IPS-NIHi7 (cell line): ENCODE measurements at regions not wholly inside any gene's neighbourhood (a gene's known extent, or its start where the extent isn't known, plus 50 kb on each side); places are given as distances from the start of the nearest gene placed in this dataset.
"Not testable (repeated sequence)": the region's sequence is repeated elsewhere in the genome, so short reads cannot be mapped to it uniquely, and the experiment has no call there.

Source experiments
- DNase-seq: peaks from one replicate; pipeline ENCODE4 v3.0.0; 2012; ENCODE audit warnings: mixed read lengths; ENCODE audit errors: extremely low spot score

DNA sequence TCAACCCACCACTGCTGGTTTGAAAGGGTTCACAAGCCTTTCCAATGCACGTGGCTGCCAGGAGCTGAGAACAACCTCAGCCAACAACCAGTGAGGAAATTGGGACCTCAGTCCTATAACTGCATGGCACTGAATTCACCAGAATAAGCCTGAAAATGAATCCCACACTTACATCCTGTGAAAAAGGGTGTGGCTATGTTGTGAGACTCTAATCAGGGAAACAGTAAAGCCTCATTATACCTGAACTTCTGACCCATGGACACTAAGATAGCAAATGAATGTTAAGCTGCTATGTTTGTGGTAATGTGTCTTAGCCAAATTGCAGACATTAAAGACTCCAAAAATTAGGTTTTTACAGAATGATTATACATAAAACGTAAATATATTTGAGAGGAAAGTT, 515.8 kb downstream of the IRS1 start:
- DNase-seq = no peak

GRCh38 chr2:226282151-226282550, 517.5 kb downstream of the IRS1 start:
- no peak for DNase-seq

DNA sequence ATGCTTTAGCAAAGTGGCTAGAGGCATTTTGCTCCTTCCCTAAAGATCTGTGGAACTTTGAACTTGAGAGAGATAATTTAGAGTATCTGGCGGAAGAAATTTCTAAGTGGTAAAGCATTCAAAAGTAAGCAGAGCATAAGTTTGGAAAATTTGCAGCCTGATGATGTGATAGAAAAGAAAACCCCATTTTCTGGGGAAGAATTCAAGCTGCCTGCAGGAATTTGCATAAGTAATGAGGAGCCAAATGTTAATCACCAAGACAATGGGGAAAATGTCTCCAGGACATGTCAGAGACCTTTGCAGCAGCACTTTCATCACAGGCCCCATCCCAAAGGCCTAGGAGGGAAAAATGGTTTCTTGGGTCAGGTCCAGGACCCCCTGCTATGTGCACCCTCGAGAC, 519.5 kb downstream of the IRS1 start:
- DNase-seq = not testable (repeated sequence)

- DNase-seq = no peak
Observed at GRCh38 chr2:226275215-226275614, 524.4 kb downstream of the IRS1 start.

GRCh38 chr2:226274143-226274542, 525.5 kb downstream of the IRS1 start:
- DNase-seq = no peak

GRCh38 chr2:226273440-226273839, 526.2 kb downstream of the IRS1 start:
- DNase-seq = no peak

GRCh38 chr2:226272435-226272834, 527.2 kb downstream of the IRS1 start:
- DNase-seq = no peak

DNA sequence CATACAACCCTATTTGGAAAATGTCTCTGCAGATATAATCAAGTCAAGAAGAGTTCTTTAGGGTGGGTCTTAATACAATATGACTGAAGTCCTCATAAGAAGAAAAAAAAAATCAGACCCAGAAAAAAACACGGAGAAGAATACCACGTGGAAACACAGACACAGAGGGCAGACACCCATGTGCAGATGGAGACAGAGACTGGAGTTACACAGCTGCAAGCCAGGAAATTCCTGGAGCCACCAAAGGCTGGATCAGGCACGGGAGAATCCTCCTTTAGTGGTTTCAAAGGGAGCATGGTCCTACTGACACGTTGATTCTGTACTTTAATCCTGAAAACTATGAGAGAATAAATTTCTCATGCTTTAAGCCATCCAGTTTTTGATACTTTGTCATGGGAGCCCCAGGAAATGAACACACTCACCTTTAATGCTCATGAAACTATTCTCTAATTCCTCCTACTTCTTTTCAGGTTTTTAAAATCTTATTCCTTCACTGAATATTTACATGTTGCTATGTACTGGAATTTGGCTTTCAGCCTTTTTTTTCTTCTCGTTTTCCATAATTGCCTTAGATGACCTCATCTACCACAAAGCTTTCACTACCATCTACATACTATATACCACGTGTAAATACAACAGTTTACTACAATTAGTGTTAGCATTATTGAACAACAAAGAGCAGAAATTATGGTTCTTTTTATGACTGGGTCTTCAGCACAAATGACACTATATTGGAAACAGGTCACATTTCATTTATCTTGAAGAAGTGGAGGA, 529.1 kb downstream of the IRS1 start:
- DNase-seq = no peak

- DNase-seq = no peak
Observed at GRCh38 chr2:226267516-226268289, 531.9 kb downstream of the IRS1 start.

DNA sequence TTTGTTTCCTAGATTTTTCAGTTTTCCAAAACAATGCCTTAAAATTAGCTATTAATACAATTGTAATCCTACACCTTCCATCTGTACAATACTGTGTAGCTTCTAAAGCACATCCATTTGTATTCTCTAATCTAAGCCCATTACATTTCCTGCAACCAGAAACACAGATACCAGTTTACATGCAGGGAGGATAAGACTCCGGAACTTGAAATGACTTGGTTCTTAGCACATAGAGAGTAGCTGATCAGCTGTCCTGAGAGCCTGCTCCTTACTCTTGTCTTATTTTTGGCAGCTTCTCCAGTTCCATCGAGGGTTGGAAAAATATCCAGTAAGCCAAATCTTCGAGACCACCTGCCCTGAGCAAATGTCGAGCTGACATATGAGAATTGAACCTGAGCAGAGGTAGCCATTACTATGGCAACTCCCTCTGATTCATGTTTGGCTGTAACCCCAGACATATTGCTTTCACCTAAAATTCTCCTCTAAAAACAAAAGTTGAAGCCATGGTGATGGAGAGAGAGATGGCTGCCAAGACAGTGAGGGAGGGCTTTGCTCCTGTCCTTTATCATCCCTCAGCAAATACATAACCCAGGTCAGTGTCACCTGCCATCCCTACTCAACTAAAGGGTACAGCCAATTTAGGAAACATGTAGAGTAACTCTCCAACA, 542.8 kb downstream of the IRS1 start:
- no peak for DNase-seq

DNA sequence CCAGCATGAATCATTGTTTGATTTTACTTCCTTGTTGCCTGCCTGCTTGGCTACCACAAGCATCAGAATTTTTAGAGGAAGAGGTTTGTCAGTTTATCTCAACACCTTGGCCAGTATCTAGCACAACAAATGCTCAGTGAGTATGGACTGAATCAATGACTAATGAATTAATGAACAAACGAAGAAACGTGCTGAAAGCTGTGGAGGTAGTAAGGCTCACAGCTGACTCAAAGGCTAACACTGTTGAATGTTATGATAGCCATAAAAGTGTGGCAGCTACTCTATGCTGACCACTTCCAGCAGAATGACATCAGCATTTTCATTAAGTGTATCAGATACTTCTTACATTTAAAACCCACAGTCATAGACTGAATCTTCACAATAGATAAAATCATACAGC, 543.4 kb downstream of the IRS1 start:
- DNase-seq = no peak

DNA sequence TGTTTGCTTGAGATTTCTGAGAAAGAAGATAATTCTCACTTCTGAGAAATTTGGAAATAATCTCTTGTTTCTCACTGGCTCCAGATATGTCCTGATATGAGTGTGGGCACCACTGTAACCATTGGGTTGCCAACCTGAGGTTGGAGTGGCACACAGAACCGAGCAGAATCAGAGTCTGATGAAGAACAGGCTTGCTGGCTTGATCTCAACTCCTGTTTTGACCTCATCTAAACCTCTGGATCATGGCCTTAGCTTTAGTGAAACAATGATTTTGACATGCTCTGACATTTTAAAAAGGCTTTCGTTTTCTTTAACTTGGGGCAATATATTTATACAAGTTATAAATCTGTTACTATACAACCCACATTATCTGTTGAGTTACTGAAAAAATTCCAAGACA, 548.0 kb downstream of the IRS1 start:
- no peak for DNase-seq

GRCh38 chr2:226247289-226248275, 552.0 kb downstream of the IRS1 start:
- no peak for DNase-seq

DNA sequence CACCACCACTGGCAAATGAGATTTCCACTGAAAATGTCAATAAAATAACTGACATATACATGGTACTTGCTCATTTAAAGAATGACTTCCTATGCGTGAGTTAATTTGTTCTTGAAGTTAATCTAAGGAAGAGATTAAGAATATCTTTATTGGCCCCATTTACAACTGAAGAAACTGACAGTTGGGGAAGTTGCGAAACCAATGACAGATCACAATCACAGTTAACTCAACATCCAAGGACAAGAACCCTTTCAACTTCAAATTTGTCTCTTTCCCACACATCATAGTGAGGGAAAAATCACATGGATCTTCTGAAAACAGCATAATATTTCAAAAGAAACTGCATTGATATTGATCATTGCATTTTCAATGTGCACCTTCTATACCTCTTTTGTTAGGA, 565.4 kb downstream of the IRS1 start:
- no peak for DNase-seq

- DNase-seq = no peak
Observed at GRCh38 chr2:226233388-226233787, 566.2 kb downstream of the IRS1 start.

- DNase-seq = no peak
Observed at GRCh38 chr2:226228080-226228479, 571.5 kb downstream of the IRS1 start.

DNA sequence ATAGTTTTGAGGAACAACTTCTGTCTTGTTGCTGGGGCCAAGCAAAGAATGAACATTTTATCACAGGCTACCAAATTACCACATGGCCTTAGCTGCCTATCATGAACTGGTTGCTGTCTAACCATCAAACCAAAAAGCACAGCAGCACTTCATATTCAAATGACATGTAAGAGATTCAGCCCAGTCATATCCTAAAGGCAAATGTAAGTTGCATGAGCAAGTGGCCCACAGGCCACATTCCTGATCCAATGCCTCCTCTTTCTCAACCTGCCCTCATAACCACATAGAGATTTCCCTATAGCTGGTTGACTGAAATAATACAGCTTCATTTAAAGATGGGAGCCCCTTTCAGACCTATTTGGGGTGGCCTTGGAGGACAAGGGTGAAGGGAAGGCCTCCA, 572.3 kb downstream of the IRS1 start:
- no peak for DNase-seq

DNA sequence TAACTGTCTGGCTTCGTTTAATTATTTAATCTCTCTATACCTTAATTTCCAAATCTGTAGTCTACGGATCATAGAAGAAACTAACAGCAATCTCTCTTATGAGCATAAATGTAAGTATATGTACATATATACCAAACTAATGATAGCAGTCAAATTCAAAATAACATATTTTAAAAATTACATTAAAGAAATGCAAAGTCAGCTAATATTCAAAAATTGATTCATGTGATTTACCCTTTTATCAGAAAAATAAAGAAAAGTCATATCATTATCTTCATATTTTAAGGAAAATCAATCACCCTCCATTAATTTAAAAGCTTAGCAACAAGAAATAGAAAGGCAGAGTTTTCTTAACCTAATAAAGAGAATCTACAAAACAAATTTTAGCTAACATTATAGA, 575.9 kb downstream of the IRS1 start:
- DNase-seq = no peak

GRCh38 chr2:226220511-226220910, 579.1 kb downstream of the IRS1 start:
- DNase-seq = no peak

GRCh38 chr2:226217191-226217590, 582.4 kb downstream of the IRS1 start:
- no peak for DNase-seq

DNA sequence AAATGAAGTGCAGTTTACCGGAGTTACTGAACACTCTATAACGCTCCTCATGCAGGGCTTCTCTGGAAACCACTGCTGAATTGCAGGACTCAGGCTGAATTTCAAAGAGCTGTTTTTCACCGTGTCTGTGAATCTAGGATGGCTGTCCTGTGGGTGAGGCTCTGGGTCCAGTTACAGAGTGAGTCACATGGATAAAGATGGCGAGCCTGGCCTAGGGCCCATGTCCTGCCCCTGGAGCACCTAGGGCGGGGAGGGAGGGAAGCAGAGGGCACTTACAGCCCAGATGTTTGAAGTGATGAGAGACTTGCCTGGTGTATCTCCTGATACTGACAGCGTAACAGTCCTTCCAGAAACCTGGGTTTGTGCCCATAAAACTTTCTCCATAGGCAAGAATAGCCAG, 583.0 kb downstream of the IRS1 start:
- DNase-seq = no peak
